HepG2 (cell line): ENCODE measurements at regions not wholly inside any gene's neighbourhood (a gene's known extent, or its start where the extent isn't known, plus 50 kb on each side); places are given as distances from the start of the nearest gene placed in this dataset.

Experiments
- CCAR2 ChIP-seq: fragments of 200-400 bp; formaldehyde crosslinking; optimal IDR thresholded peaks from 2 replicates; pipeline ENCODE3; 2018; ENCODE audit warnings: low read depth, mild to moderate bottlenecking, low read length, moderate library complexity
- MAFK ChIP-seq, 2 experiments: IDR thresholded peaks in 1 of 2; conservative IDR thresholded peaks in 1 of 2; 2 replicates each; pipeline ENCODE4 v1.6.1; 2011; ENCODE audit warnings: improper control_type of control experiment in 2 of 2, low read length in 2 of 2
- SRF ChIP-seq: IDR thresholded peaks from 2 replicates; pipeline ENCODE4 v1.6.1; 2011; ENCODE audit warnings: mild to moderate bottlenecking, low read depth, low read length, moderate library complexity
- ZFP36L2 ChIP-seq: sonication (generic); formaldehyde crosslinking; IDR thresholded peaks from 2 replicates; pipeline ENCODE4 v1.4.0; 2020; ENCODE audit warnings: missing genetic modification reagents
- ZFP91 ChIP-seq: sonication (generic); formaldehyde crosslinking; IDR thresholded peaks from 2 replicates; pipeline ENCODE4 v1.9.0; 2022; ENCODE audit warnings: missing genetic modification reagents, mild to moderate bottlenecking, borderline replicate concordance
- ZNF318 ChIP-seq: sonication (generic); formaldehyde crosslinking; IDR thresholded peaks from 2 replicates; pipeline ENCODE4 v1.4.0; 2020; ENCODE audit warnings: mild to moderate bottlenecking, missing genetic modification reagents

- TF ChIP-seq MAFK (conservative IDR thresholded peaks at IDR 0.05 in 1 of 2, IDR thresholded peaks at IDR 0.05 in 1 of 2; ENCODE audit: low read length in 2 of 2): no peak
- no peak for TF ChIP-seq CCAR2
- no peak for TF ChIP-seq ZFP91 (CRISPR knock-in tag)
- TF ChIP-seq ZFP36L2 (CRISPR knock-in tag): no peak
- no peak for TF ChIP-seq ZNF318 (CRISPR knock-in tag)
- TF ChIP-seq SRF: no peak
- TF ChIP-seq, all 625 proteins: peak for 0
These were observed 276.2 kb downstream of the FGFR2 start (continued) for GRCh38 chr10:121322046-121322445.
